A549 (cell line): ENCODE measurements at regions not wholly inside any gene's neighbourhood (a gene's known extent, or its start where the extent isn't known, plus 50 kb on each side); places are given as distances from the start of the nearest gene placed in this dataset.

ENCODE experiments used
- CBX2 ChIP-seq: fragments of 200-600 bp; sonication (generic); IDR thresholded peaks from 2 replicates; pipeline ENCODE4 v1.6.1; 2016; ENCODE audit warnings: low read depth, mild to moderate bottlenecking, borderline replicate concordance
- CHD4 ChIP-seq: fragments of 200-600 bp; sonication (generic); IDR thresholded peaks from 2 replicates; pipeline ENCODE4 v1.6.1; 2016; ENCODE audit warnings: antibody characterized with exemption, mild to moderate bottlenecking, borderline replicate concordance
- CTCF ChIP-seq: fragments of >200 bp; sonication (Bioruptor Twin); formaldehyde crosslinking; IDR thresholded peaks from 3 replicates; pipeline ENCODE4 v1.5.1; 2016
- EHF ChIP-seq: fragments of 250-450 bp; sonication (Bioruptor Pico); IDR thresholded peaks from 2 replicates; pipeline ENCODE4 v1.5.0; 2020; ENCODE audit warnings: mild to moderate bottlenecking
- HDAC2 ChIP-seq: fragments of 200-600 bp; sonication (generic); IDR thresholded peaks from 2 replicates; pipeline ENCODE4 v1.6.1; 2016
- JUNB ChIP-seq: fragments of >200 bp; sonication (Bioruptor Twin); formaldehyde crosslinking; IDR thresholded peaks from 2 replicates; pipeline ENCODE4 v1.6.1; 2016
- KDM1A ChIP-seq: fragments of 200-600 bp; sonication (generic); IDR thresholded peaks from 2 replicates; pipeline ENCODE4 v1.6.1; 2016; ENCODE audit warnings: low read depth, mild to moderate bottlenecking
- MAX ChIP-seq: IDR thresholded peaks from 2 replicates; pipeline ENCODE4 v1.6.1; 2012
- RFX5 ChIP-seq: fragments of 450-650 bp; IDR thresholded peaks from 2 replicates; pipeline ENCODE4 v1.7.1; 2014; ENCODE audit warnings: antibody characterized with exemption, mild to moderate bottlenecking, moderate library complexity

GRCh38 chr6:159107451-159108260, 61.5 kb upstream of the FNDC1 start:
- no peak for TF ChIP-seq EHF (CRISPR knock-in tag)
- no peak for TF ChIP-seq CTCF
- no peak for TF ChIP-seq CBX2
- no peak for TF ChIP-seq HDAC2
- TF ChIP-seq RFX5 = no peak
- TF ChIP-seq KDM1A = no peak
- TF ChIP-seq MAX = no peak
- TF ChIP-seq JUNB = no peak
- TF ChIP-seq CHD4 = no peak
